Type B pancreatic cell (in vitro differentiated cells): ENCODE measurements at regions not wholly inside any gene's neighbourhood (a gene's known extent, or its start where the extent isn't known, plus 50 kb on each side); places are given as distances from the start of the nearest gene placed in this dataset.

Experiments used
- DNase-seq: peaks from one replicate; pipeline ENCODE4 v3.0.0; 2021; ENCODE audit warnings: mixed read lengths; ENCODE audit not compliant: unreplicated experiment; ENCODE audit errors: extremely low spot score
- H3K27ac Mint-ChIP-seq: 2 replicates; pipeline ENCODE4 v1.8.0; 2021; ENCODE audit warnings: mild to moderate bottlenecking, mixed read lengths
- H3K27me3 Mint-ChIP-seq: 2 replicates; pipeline ENCODE4 v1.8.0; 2021; ENCODE audit warnings: mixed read lengths
- H3K36me3 Mint-ChIP-seq: 2 replicates; pipeline ENCODE4 v1.8.0; 2021; ENCODE audit warnings: mixed read lengths
- H3K4me1 Mint-ChIP-seq: one replicate; pipeline ENCODE4 v1.8.0; 2021; ENCODE audit warnings: mixed read lengths; ENCODE audit not compliant: unreplicated experiment
- H3K4me3 Mint-ChIP-seq: 2 replicates; pipeline ENCODE4 v1.8.0; 2021; ENCODE audit warnings: mild to moderate bottlenecking, mixed read lengths
- H3K9me3 Mint-ChIP-seq: 2 replicates; pipeline ENCODE4 v1.8.0; 2021; ENCODE audit warnings: mixed read lengths
- CTCF ChIP-seq: fragments of 200-600 bp; sonication (generic); conservative IDR thresholded peaks from 2 replicates; pipeline ENCODE4 v1.5.0; 2021; ENCODE audit warnings: antibody characterized with exemption, mild to moderate bottlenecking

- no peaks in the 10 kb centered on the region for H3K9me3 Mint-ChIP-seq
These were observed 329.7 kb downstream of the CD83 start for GRCh38 chr6:14447240-14447639.

GRCh38 chr6:14448246-14448645, 330.7 kb downstream of the CD83 start:
- Mint-ChIP-seq H3K36me3 (peaks cover 4% of the 10 kb centered on the region), H3K27ac (no peak overlapping the region), H3K4me1 (peaks cover 26% of the 10 kb centered on the region), H3K9me3 (no peaks in the 10 kb centered on the region), H3K4me3 (no peak overlapping the region), H3K27me3 (no peaks in the 10 kb centered on the region)
- no peak for DNase-seq
- no peak for TF ChIP-seq CTCF

More at GRCh38 chr6:14447240-14447639, 329.7 kb downstream of the CD83 start:
- Mint-ChIP-seq H3K4me1 (peaks cover 24% of the 10 kb centered on the region), H3K27ac (no peak overlapping the region), H3K36me3 (peaks cover 4% of the 10 kb centered on the region), H3K4me3 (no peak overlapping the region), H3K27me3 (no peaks in the 10 kb centered on the region)
- DNase-seq, result no peak
- TF ChIP-seq CTCF, result no peak

- no peak for TF ChIP-seq CTCF
- no peak overlapping the region for H3K27ac Mint-ChIP-seq
- H3K4me1 Mint-ChIP-seq, result peaks cover 30% of the 10 kb centered on the region
- H3K27me3 Mint-ChIP-seq, result no peaks in the 10 kb centered on the region
- H3K36me3 Mint-ChIP-seq, result peaks cover 4% of the 10 kb centered on the region
- no peak for DNase-seq
- no peaks in the 10 kb centered on the region for H3K9me3 Mint-ChIP-seq
- no peak overlapping the region for H3K4me3 Mint-ChIP-seq
These were observed 332.5 kb downstream of the CD83 start for GRCh38 chr6:14450133-14450504.

- peaks cover 4% of the 10 kb centered on the region for H3K36me3 Mint-ChIP-seq
These were observed 333.0 kb downstream of the CD83 start for GRCh38 chr6:14450578-14450977.

GRCh38 chr6:14451594-14452374, 334.2 kb downstream of the CD83 start:
- no peak for TF ChIP-seq CTCF
- Mint-ChIP-seq H3K27me3 (peaks cover 3% of the 10 kb centered on the region), H3K4me3 (no peak overlapping the region), H3K4me1 (peaks cover 26% of the 10 kb centered on the region), H3K36me3 (peaks cover 4% of the 10 kb centered on the region), H3K27ac (no peak overlapping the region), H3K9me3 (no peaks in the 10 kb centered on the region)
- DNase-seq, result no peak

More at GRCh38 chr6:14450578-14450977, 333.0 kb downstream of the CD83 start:
- no peak for DNase-seq
- no peak overlapping the region for H3K4me3 Mint-ChIP-seq
- H3K9me3 Mint-ChIP-seq, result no peaks in the 10 kb centered on the region
- peaks cover 26% of the 10 kb centered on the region for H3K4me1 Mint-ChIP-seq
- H3K27ac Mint-ChIP-seq, result no peak overlapping the region
- H3K27me3 Mint-ChIP-seq, result peaks cover 2% of the 10 kb centered on the region
- TF ChIP-seq CTCF, result no peak
